ELR (cell line): ENCODE measurements at regions not wholly inside any gene's neighbourhood (a gene's known extent, or its start where the extent isn't known, plus 50 kb on each side); places are given as distances from the start of the nearest gene placed in this dataset.

Experiments used
- DNase-seq: peaks from one replicate; pipeline ENCODE4 v3.0.0-alpha.2; 2015; ENCODE audit warnings: low read depth

- no peak for DNase-seq
Measured at GRCh38 chr12:98217257-98217656, 298.1 kb upstream of the TMPO start.

- DNase-seq = no peak
Measured at GRCh38 chr12:98220636-98221035, 294.8 kb upstream of the TMPO start.

GRCh38 chr12:98221243-98221808 is 294.1 kb upstream of the TMPO start:
- DNase-seq = no peak

- DNase-seq = no peak
Measured at GRCh38 chr12:98222135-98222534, 293.3 kb upstream of the TMPO start.

GRCh38 chr12:98224584-98225221 is 290.7 kb upstream of the TMPO start:
- DNase-seq = no peak

- peak; percentile 8 for DNase-seq
Measured at GRCh38 chr12:98227162-98227561, 288.2 kb upstream of the TMPO start.

GRCh38 chr12:98228683-98229539 is 286.5 kb upstream of the TMPO start:
- DNase-seq = no peak

- DNase-seq = no peak
Measured at GRCh38 chr12:98229540-98229924, 285.9 kb upstream of the TMPO start.

GRCh38 chr12:98232753-98233390 is 282.5 kb upstream of the TMPO start:
- no peak for DNase-seq

- DNase-seq = no peak
Measured at GRCh38 chr12:98235301-98235700, 280.1 kb upstream of the TMPO start.

GRCh38 chr12:98238515-98239130 is 276.8 kb upstream of the TMPO start:
- peak; percentile 24 for DNase-seq

- no peak for DNase-seq
Measured at GRCh38 chr12:98243190-98243589, 272.2 kb upstream of the TMPO start.

- no peak for DNase-seq
Measured at GRCh38 chr12:98244136-98244535, 271.3 kb upstream of the TMPO start.

- DNase-seq = no peak
Measured at GRCh38 chr12:98253207-98254037, 262.0 kb upstream of the TMPO start.

- DNase-seq = no peak
Measured at GRCh38 chr12:98256830-98257229, 258.6 kb upstream of the TMPO start.

- no peak for DNase-seq
Measured at GRCh38 chr12:98259693-98260092, 255.7 kb upstream of the TMPO start.

- DNase-seq = no peak
Measured at GRCh38 chr12:98260276-98260675, 255.1 kb upstream of the TMPO start.

GRCh38 chr12:98262902-98263301 is 252.5 kb upstream of the TMPO start:
- DNase-seq = no peak

GRCh38 chr12:98274430-98275130 is 240.8 kb upstream of the TMPO start:
- DNase-seq = no peak

GRCh38 chr12:98275131-98275475 is 240.3 kb upstream of the TMPO start:
- no peak for DNase-seq

GRCh38 chr12:98280152-98280551 is 235.2 kb upstream of the TMPO start:
- DNase-seq = no peak
